CD4-positive, alpha-beta T cell (primary cell): ENCODE measurements at regions not wholly inside any gene's neighbourhood (a gene's known extent, or its start where the extent isn't known, plus 50 kb on each side); places are given as distances from the start of the nearest gene placed in this dataset.

Experiments
- ATAC-seq: fragments of 200-7000 bp; cut with Tn5 transposase; one replicate; pipeline ENCODE4 v1.10.0; 2022; ENCODE audit warnings: mild to moderate bottlenecking; ENCODE audit not compliant: poor library complexity
- CTCF ChIA-PET: fragments of 350-600 bp; sonication (Branson Sonifier 250); formaldehyde crosslinking; loops from one replicate; lab custom pipeline; 2021; ENCODE audit warnings: antibody characterized with exemption, inconsistent platforms; lab: Charles Lee
- POLR2A ChIA-PET: fragments of 350-600 bp; sonication (Branson Sonifier 250); formaldehyde crosslinking; loops from one replicate; lab custom pipeline; 2021; ENCODE audit warnings: antibody characterized with exemption, inconsistent platforms; lab: Charles Lee
- DNase-seq, 14 experiments: peaks; one replicate each; pipeline ENCODE4 v3.0.0-alpha.2; 2013 to 2020; ENCODE audit warnings: mixed read lengths in 2 of 14
- H3K27ac ChIP-seq, 2 donors: one replicate each; pipeline versions ENCODE4 v1.5.1 to v1.7.0; 2013; ENCODE audit warnings: low read length in 2 of 2, low read depth in 1 of 2, mild to moderate bottlenecking in 1 of 2
- H3K27me3 ChIP-seq, 2 experiments: 1 replicate in 1 of 2; 2 replicates in 1 of 2; pipeline versions ENCODE4 v1.6.1 to v1.7.0; 2013; ENCODE audit warnings: low read length in 2 of 2, control low read depth in 1 of 2, mild to moderate bottlenecking in 1 of 2, moderate library complexity in 1 of 2; ENCODE audit not compliant: insufficient read depth in 2 of 2, control insufficient read depth in 1 of 2
- H3K36me3 ChIP-seq: one replicate; pipeline ENCODE4 v1.6.1; 2013; ENCODE audit warnings: low read length, control low read depth; ENCODE audit not compliant: insufficient read depth
- H3K4me1 ChIP-seq: one replicate; pipeline ENCODE4 v1.6.1; 2013; ENCODE audit warnings: low read length, control low read depth; ENCODE audit not compliant: insufficient read depth
- H3K4me3 ChIP-seq: one replicate; pipeline ENCODE4 v1.5.1; 2013; ENCODE audit warnings: mild to moderate bottlenecking, low read length, moderate library complexity
- H3K9me3 ChIP-seq, 2 experiments: 1 replicate in 1 of 2; 2 replicates in 1 of 2; pipeline versions ENCODE4 v1.6.1 to v1.7.0; 2013; ENCODE audit warnings: low read length in 2 of 2, mild to moderate bottlenecking in 2 of 2, control low read depth in 1 of 2, moderate library complexity in 1 of 2; ENCODE audit not compliant: control insufficient read depth in 1 of 2, insufficient read depth in 1 of 2
- H3K27ac Mint-ChIP-seq: one replicate; pipeline ENCODE4 v1.8.0; 2020; ENCODE audit warnings: mixed read lengths
- H3K27me3 Mint-ChIP-seq: one replicate; pipeline ENCODE4 v1.8.0; 2021; ENCODE audit warnings: mixed read lengths
- H3K36me3 Mint-ChIP-seq: one replicate; pipeline ENCODE4 v1.8.0; 2021; ENCODE audit warnings: low read depth, mixed read lengths
- H3K4me1 Mint-ChIP-seq: one replicate; pipeline ENCODE4 v1.8.0; 2021; ENCODE audit warnings: low read depth, mixed read lengths
- H3K4me3 Mint-ChIP-seq: one replicate; pipeline ENCODE4 v1.8.0; 2020; ENCODE audit warnings: mild to moderate bottlenecking, mixed read lengths
- H3K9me3 Mint-ChIP-seq: one replicate; pipeline ENCODE4 v1.8.0; 2020; ENCODE audit warnings: mixed read lengths
- intact Hi-C, 2 experiments: fragments of 100-400 bp; cut with DNase I in 1 of 2; cut with micrococcal nuclease in 1 of 2; formaldehyde crosslinking; loops; one replicate each; pipeline versions ENCODE4 v1.15.1 to v1.9.0; 2023 to 2025; cut with DNase I, micrococcal nuclease
- TF ChIP-seq, protein P1 (sequence below): fragments of 200-600 bp; IDR thresholded peaks from one replicate; pipeline ENCODE4 v1.8.0; 2022; ENCODE audit warnings: antibody characterized with exemption, mild to moderate bottlenecking

DNA sequence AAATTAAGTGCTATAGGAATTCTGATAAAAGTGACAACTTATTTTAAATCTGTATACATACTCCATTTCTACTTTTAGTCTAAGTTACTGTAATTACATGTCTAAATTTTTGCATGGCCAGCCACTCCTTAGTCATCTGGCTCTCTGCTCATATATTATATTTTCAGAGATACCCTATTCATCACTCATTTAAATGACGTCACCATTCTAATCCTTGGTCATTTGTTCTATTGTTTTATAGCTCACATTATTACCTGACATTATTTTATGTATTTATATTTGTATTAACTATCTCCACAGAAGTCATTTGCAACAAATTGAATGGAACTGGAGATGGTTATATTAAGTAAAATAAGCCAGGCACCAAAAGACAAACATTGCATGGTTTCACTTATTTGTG lies 179.6 kb upstream of the CXorf51A start:
- H3K4me3 Mint-ChIP-seq, result no peak overlapping the region
- H3K27me3 ChIP-seq, result no peaks in the 10 kb centered on the region
- TF ChIP-seq, protein P1, sequence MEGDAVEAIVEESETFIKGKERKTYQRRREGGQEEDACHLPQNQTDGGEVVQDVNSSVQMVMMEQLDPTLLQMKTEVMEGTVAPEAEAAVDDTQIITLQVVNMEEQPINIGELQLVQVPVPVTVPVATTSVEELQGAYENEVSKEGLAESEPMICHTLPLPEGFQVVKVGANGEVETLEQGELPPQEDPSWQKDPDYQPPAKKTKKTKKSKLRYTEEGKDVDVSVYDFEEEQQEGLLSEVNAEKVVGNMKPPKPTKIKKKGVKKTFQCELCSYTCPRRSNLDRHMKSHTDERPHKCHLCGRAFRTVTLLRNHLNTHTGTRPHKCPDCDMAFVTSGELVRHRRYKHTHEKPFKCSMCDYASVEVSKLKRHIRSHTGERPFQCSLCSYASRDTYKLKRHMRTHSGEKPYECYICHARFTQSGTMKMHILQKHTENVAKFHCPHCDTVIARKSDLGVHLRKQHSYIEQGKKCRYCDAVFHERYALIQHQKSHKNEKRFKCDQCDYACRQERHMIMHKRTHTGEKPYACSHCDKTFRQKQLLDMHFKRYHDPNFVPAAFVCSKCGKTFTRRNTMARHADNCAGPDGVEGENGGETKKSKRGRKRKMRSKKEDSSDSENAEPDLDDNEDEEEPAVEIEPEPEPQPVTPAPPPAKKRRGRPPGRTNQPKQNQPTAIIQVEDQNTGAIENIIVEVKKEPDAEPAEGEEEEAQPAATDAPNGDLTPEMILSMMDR, result no peak
- POLR2A ChIA-PET, result no interaction called here
- DNase-seq (no peak), ATAC-seq (no peak)
- H3K9me3 Mint-ChIP-seq, result no peaks in the 10 kb centered on the region
- H3K4me1 Mint-ChIP-seq, result no peaks in the 10 kb centered on the region
- no peak overlapping the region for H3K27ac ChIP-seq
- intact Hi-C loops, result no loop called here
- no peaks in the 10 kb centered on the region for H3K36me3 ChIP-seq
- H3K4me1 ChIP-seq, result no peaks in the 10 kb centered on the region
- H3K27me3 Mint-ChIP-seq, result no peaks in the 10 kb centered on the region
- no peak overlapping the region for H3K27ac Mint-ChIP-seq
- CTCF ChIA-PET, result no interaction called here
- H3K4me3 ChIP-seq, result no peak overlapping the region
- H3K9me3 ChIP-seq, result no peaks in the 10 kb centered on the region
- no peaks in the 10 kb centered on the region for H3K36me3 Mint-ChIP-seq

DNA sequence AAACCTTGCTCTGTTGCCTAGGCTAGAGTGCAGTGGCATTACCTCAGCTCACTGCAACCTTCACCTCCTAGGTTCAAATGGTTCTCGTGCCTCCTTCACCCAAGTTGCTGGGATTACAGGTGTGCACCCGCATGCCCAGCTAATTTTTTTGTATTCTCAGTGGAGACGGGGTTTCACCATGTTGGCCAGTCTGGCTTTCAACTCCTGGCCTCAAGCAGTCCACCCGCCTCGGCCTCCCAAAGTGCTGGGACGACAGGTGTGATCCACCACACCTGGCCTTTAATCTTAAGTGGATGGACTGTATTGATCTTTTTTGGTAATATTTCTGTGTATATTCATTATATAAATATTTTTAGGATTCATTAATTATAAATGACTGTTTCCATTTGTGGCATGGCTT lies 158.7 kb upstream of the CXorf51A start:
- ATAC-seq, result no peak
- no peaks in the 10 kb centered on the region for H3K4me1 ChIP-seq
- H3K4me1 Mint-ChIP-seq, result no peaks in the 10 kb centered on the region
- TF ChIP-seq, protein P1, result no peak
- no peaks in the 10 kb centered on the region for H3K36me3 Mint-ChIP-seq
- no peak overlapping the region for H3K27ac Mint-ChIP-seq
- no peak overlapping the region for H3K4me3 ChIP-seq
- H3K9me3 Mint-ChIP-seq, result peaks cover 2% of the 10 kb centered on the region
- H3K4me3 Mint-ChIP-seq, result no peak overlapping the region
- H3K27ac ChIP-seq, result no peak overlapping the region
- H3K9me3 ChIP-seq, result no peaks in the 10 kb centered on the region
- ChIA-PET POLR2A (no interaction called here), CTCF (no interaction called here)
- H3K27me3 Mint-ChIP-seq, result no peaks in the 10 kb centered on the region
- no peaks in the 10 kb centered on the region for H3K27me3 ChIP-seq
- DNase-seq, result no peak
- H3K36me3 ChIP-seq, result no peaks in the 10 kb centered on the region
- intact Hi-C loops, result no loop called here

DNA sequence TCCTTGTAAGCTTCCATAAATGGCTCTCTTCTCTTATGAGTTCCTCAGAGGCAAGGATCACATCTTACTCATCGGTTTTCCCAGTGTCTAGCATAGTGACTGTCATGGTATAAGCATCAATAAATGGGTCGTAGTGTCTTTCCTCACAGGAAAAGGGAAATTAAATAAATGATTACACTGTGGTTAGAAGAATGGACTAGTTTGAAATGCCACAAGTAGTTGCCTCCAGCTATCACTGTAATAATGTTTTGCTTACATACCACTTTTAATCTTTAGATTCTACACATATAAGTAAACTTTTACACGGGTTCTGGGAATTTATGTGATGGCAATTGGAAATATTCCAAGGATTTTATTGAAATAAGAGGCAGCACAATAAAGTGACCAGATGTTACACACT lies 152.8 kb upstream of the CXorf51A start:
- DNase-seq, result no peak
- Mint-ChIP-seq H3K4me1 (no peaks in the 10 kb centered on the region), H3K27me3 (no peaks in the 10 kb centered on the region), H3K27ac (no peak overlapping the region), H3K36me3 (no peaks in the 10 kb centered on the region), H3K4me3 (no peak overlapping the region), H3K9me3 (no peaks in the 10 kb centered on the region)
- no peaks in the 10 kb centered on the region for H3K4me1 ChIP-seq
- H3K4me3 ChIP-seq, result no peak overlapping the region
- CTCF ChIA-PET, result no interaction called here
- intact Hi-C loops, result no loop called here
- H3K36me3 ChIP-seq, result no peaks in the 10 kb centered on the region
- no peaks in the 10 kb centered on the region for H3K27me3 ChIP-seq
- no peak for ATAC-seq
- no peaks in the 10 kb centered on the region for H3K9me3 ChIP-seq
- POLR2A ChIA-PET, result no interaction called here
- TF ChIP-seq, protein P1, result no peak
- no peak overlapping the region for H3K27ac ChIP-seq
